NOMO-1 treated with DMSO at 0.1 percent for 48 hours (cell line): ENCODE measurements at regions not wholly inside any gene's neighbourhood (a gene's known extent, or its start where the extent isn't known, plus 50 kb on each side); places are given as distances from the start of the nearest gene placed in this dataset.

Experiments used
- DNase-seq: peaks from one replicate; lab custom pipeline; 2025; ENCODE audit not compliant: unreplicated experiment; lab: John Stamatoyannopoulos, UW

DNA sequence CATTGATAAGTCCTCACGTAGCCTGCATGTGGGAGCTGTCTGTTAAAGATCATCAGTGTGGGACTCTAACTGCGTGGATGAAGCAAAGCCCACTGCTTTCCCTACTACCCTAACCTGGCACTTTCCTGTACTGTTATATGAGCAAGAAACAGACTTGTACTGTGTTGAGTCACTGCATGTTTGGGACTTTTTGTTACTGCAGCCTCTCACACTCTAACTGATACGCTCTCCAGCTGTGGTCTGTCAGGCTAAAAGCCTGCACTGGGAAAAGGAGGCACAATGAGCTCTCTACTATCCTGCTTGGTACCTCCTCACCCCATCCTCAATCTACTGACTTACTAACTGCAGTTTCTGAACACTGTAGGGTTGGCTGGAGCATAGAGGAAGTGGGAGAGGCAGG is 93.7 kb upstream of the PLET1 start:
- no peak for DNase-seq

- no peak for DNase-seq
Observed at GRCh38 chr11:112355726-112356125, 95.1 kb upstream of the PLET1 start.

DNA sequence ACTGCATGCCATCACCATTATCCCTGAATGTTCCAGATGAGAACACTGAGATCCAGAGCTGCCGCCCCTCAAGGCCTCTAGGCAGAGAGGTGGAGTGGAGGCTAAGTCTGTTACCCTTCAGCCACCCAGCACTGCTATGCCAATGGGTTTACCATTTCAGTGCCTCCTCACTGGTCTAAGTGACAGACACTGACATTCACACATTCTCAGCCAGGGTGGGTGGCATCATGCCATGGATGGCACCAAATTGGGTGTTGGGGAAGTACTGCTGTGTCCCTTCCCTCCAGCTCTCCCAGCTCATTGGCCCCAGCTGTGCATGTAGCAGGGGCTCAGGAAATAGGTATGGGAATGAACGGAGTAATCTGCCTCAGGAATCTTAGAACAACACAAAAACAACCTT is 96.8 kb upstream of the PLET1 start:
- DNase-seq = no peak

- no peak for DNase-seq
Observed at GRCh38 chr11:112361396-112361795, 100.7 kb upstream of the PLET1 start.

- no peak for DNase-seq
Observed at GRCh38 chr11:112363527-112363926, 102.9 kb upstream of the PLET1 start.

GRCh38 chr11:112364962-112365481 is 104.4 kb upstream of the PLET1 start:
- no peak for DNase-seq

- no peak for DNase-seq
Observed at GRCh38 chr11:112366012-112366411, 105.4 kb upstream of the PLET1 start.

DNA sequence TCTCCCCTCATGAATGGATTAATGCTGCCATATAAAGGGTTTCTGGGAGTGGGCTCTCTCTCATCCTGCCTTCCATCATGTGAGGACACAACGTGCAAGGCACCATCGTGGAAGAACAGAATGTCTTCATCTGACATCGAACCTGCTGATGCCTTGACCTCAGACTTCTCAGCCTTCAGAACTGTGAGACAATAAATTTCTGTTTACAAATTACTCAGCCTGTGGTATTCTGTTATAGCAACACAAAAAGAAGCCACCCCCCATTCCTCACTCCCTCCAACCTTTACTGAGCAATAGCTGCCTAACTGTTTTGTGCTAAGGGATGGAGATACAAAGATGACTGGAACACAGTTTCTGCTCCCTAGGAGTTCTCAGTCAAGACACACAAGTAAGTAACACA is 106.1 kb upstream of the PLET1 start:
- no peak for DNase-seq

DNA sequence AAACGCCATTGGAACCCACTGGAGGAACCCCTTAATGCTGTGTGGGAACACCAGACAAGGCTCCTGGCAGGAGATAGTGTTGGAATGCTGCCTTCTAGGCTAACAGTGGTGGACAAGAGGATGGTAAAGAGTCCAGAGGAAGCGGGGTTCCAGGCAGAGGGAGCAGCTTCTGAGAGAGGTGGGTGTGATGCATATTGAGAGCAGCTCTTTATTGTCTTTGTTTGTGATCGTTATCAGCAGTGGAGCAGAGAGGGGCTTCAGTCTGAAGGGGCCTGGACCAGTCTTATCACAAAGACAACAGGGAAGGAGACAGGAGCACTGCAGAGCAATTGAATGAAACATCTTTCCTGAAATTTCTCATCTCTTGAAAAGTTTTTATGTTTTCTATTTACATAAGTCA is 106.8 kb upstream of the PLET1 start:
- no peak for DNase-seq

GRCh38 chr11:112367895-112368294 is 107.2 kb upstream of the PLET1 start:
- DNase-seq = no peak

- DNase-seq = no peak
Observed at GRCh38 chr11:112368381-112368780, 107.7 kb upstream of the PLET1 start.

- no peak for DNase-seq
Observed at GRCh38 chr11:112369374-112369773, 108.7 kb upstream of the PLET1 start.

- DNase-seq = no peak
Observed at GRCh38 chr11:112369916-112370315, 109.3 kb upstream of the PLET1 start.

GRCh38 chr11:112374486-112375140 is 114.0 kb upstream of the PLET1 start:
- no peak for DNase-seq

DNA sequence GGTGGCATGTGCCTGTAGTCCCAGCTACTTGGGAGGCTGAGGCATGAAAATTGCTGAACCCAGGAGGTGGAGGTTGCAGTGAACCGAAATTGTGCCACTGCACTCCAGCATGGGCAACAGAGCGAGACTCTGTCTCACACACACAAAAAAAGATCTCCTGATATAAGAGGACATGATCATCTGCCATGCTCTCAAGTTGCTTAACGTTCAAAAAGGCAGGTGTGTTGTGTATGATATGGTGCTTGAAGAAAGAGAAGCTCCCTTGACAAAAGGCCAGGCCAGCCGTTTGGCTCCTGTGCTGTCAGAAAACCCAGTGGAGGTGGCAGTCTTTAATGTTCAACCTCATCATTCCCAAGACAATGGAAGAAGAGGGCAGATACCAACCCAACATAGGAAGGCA is 117.3 kb upstream of the PLET1 start:
- no peak for DNase-seq

- DNase-seq = no peak
Observed at GRCh38 chr11:112380464-112380863, 119.8 kb upstream of the PLET1 start.

DNA sequence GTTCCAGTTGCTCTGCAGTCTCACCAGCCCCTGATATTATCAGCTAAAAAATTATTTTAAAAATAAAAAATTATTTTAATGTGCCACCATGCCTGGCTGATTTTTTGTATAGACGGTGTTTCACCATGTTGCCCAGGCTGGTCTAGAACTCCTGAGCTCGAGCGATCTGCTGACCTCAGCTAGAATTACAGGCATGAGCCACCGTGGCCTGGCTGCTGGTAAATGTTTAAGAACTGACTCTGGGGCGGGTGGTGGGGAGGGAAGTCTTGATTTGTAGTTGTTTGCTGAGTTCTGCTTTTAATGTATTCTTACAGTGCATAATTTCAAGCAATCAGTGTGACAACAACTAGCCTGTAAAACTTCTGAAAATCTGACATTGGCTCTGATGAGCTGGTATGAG is 120.9 kb upstream of the PLET1 start:
- DNase-seq = no peak

DNA sequence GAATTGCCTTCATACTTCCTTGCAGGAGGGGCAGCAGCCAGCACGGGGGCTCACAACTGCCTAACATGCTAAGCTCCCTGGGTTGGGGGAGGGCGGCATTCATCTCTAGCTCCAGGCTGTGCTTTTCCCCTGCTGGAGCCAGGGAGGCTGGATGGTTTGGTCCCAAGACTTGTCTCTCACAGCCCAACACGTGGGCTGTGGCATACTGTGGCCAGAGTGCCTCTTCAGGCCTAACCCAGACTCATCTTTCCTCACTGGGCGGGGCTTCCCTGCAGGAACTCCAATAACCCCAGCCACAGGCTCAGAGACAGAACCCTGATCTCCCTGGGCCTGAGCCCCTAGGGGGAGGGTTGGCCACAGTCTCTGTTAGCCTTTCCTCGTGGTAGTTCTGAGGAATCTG is 121.9 kb upstream of the PLET1 start:
- DNase-seq = no peak

DNA sequence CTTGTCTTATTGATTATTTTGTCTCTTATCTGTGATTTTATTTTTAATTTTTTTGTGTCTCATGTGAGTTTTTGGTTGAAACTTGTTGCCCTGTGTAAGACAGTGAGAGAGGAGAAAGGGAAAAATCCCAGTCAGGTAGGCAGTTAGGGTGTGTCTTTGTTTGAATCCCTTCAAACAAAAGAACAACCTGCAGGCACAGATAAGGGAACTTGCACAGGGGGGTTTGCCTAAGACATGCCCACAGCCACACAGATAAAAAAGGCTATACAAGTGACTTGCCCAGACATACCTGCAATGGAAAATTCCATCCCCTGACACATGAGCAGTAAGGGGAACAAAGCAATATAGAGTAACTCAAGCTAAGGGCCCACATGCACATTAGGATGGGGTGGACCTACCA is 127.8 kb upstream of the PLET1 start:
- no peak for DNase-seq

- DNase-seq = no peak
Observed at GRCh38 chr11:112391086-112391485, 130.4 kb upstream of the PLET1 start.

- DNase-seq = peak; percentile 11
Observed at GRCh38 chr11:112392904-112393303, 132.2 kb upstream of the PLET1 start.

GRCh38 chr11:112394304-112394703 is 133.6 kb upstream of the PLET1 start:
- DNase-seq = no peak

- DNase-seq = no peak
Observed at GRCh38 chr11:112396076-112396475, 135.4 kb upstream of the PLET1 start.
